ENCODE measurements at regions not wholly inside any gene's neighbourhood (a gene's known extent, or its start where the extent isn't known, plus 50 kb on each side); places are given as distances from the start of the nearest gene placed in this dataset.

DNA sequence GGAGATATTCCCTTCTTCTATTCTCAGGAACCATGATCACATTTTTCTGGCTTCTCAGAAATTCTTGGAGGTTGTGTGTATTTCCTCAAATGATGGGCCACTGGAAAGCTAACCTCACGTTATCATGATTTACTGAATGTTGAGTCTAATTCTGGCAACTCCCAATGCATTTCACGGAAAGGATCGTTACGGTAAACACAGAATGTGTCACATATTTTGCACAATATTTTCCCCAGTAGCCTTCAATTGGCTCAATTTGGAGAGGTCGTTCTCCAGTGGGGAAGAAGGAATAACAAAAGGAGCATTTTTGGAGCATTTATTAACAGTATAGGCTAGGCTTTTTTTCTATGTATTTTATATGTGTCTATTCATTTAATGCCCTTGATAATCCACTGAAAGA, 450.3 kb downstream of the HAPSTR1 start:
- no peaks in the 10 kb centered on the region for H3K27me3 ChIP-seq (replicated peaks; ENCODE audit: insufficient read depth, low read depth, low read length, poor library complexity)
- ChIA-PET CTCF (no interaction called here), POLR2A (ENCODE audit: low non-redundant PET) (no interaction called here)
- intact Hi-C loops (cut with micrococcal nuclease; ENCODE audit: unreplicated experiment): no loop called here
- DNase-seq (ENCODE audit: low spot score): no peak
- H3K4me1 ChIP-seq (ENCODE audit: insufficient read depth, low read length, poor library complexity, severe bottlenecking): no peaks in the 10 kb centered on the region
- no peaks in the 10 kb centered on the region for H3K36me3 ChIP-seq (ENCODE audit: insufficient read depth, low read length, poor library complexity, severe bottlenecking)
- TF ChIP-seq, protein P1, sequence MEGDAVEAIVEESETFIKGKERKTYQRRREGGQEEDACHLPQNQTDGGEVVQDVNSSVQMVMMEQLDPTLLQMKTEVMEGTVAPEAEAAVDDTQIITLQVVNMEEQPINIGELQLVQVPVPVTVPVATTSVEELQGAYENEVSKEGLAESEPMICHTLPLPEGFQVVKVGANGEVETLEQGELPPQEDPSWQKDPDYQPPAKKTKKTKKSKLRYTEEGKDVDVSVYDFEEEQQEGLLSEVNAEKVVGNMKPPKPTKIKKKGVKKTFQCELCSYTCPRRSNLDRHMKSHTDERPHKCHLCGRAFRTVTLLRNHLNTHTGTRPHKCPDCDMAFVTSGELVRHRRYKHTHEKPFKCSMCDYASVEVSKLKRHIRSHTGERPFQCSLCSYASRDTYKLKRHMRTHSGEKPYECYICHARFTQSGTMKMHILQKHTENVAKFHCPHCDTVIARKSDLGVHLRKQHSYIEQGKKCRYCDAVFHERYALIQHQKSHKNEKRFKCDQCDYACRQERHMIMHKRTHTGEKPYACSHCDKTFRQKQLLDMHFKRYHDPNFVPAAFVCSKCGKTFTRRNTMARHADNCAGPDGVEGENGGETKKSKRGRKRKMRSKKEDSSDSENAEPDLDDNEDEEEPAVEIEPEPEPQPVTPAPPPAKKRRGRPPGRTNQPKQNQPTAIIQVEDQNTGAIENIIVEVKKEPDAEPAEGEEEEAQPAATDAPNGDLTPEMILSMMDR (conservative IDR thresholded peaks at IDR 0.05; ENCODE audit: low read depth, low read length): no peak
- TF ChIP-seq EZH2 (IDR thresholded peaks at IDR 0.05; ENCODE audit: borderline replicate concordance, low read depth, low read length, poor library complexity, severe bottlenecking): no peak
- H3K9me3 ChIP-seq (ENCODE audit: low read depth, low read length, poor library complexity, severe bottlenecking): no peaks in the 10 kb centered on the region
- H3K4me3 ChIP-seq (ENCODE audit: low read depth, low read length, poor library complexity, severe bottlenecking): no peak overlapping the region
- no TSS peak for BruUV-seq (replicated peaks)
- H3K27ac ChIP-seq (ENCODE audit: low read depth, low read length, poor library complexity, severe bottlenecking): no peak overlapping the region

DNA sequence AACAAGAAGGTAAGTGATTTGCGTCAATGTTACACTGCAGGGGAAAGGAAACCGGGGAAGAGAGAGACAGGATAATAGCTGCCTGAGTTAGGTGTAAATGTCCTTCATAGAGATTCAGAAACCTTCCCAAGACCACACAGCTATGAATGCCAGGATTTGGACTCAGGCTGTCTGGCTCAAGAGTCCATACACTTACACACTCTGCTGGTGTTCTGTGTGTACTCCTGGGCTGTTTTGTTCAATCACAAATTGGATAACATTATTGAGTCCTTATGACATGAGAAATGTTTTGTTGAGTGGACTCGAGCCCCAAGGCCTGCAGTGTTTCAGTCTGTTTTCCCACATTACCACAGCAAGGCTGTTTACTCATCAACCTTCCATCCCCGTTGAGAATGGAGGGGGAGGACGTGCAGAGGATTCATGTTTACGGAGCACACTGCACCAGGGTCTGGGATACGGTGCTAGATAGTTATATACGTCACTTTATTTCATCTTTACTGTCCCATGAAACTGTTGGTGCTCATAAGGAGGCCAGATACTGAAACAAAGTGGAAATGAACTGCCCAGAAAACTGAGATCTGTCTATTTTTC, 450.8 kb downstream of the HAPSTR1 start:
- Histone ChIP-seq H3K4me3 (ENCODE audit: low read depth, low read length, poor library complexity, severe bottlenecking) (no peak overlapping the region), H3K4me1 (ENCODE audit: insufficient read depth, low read length, poor library complexity, severe bottlenecking) (no peaks in the 10 kb centered on the region), H3K27ac (ENCODE audit: low read depth, low read length, poor library complexity, severe bottlenecking) (no peak overlapping the region), H3K36me3 (ENCODE audit: insufficient read depth, low read length, poor library complexity, severe bottlenecking) (no peaks in the 10 kb centered on the region), H3K27me3 (replicated peaks; ENCODE audit: insufficient read depth, low read depth, low read length, poor library complexity) (no peaks in the 10 kb centered on the region), H3K9me3 (ENCODE audit: low read depth, low read length, poor library complexity, severe bottlenecking) (no peaks in the 10 kb centered on the region)
- no peak for TF ChIP-seq EZH2 (IDR thresholded peaks at IDR 0.05; ENCODE audit: borderline replicate concordance, low read depth, low read length, poor library complexity, severe bottlenecking)
- TF ChIP-seq, protein P1 (conservative IDR thresholded peaks at IDR 0.05; ENCODE audit: low read depth, low read length): no peak
- DNase-seq (ENCODE audit: low spot score): no peak
- intact Hi-C loops (cut with micrococcal nuclease; ENCODE audit: unreplicated experiment): no loop called here
- CTCF ChIA-PET: no interaction called here
- no TSS peak for BruUV-seq (replicated peaks)
- POLR2A ChIA-PET (ENCODE audit: low non-redundant PET): no interaction called here

DNA sequence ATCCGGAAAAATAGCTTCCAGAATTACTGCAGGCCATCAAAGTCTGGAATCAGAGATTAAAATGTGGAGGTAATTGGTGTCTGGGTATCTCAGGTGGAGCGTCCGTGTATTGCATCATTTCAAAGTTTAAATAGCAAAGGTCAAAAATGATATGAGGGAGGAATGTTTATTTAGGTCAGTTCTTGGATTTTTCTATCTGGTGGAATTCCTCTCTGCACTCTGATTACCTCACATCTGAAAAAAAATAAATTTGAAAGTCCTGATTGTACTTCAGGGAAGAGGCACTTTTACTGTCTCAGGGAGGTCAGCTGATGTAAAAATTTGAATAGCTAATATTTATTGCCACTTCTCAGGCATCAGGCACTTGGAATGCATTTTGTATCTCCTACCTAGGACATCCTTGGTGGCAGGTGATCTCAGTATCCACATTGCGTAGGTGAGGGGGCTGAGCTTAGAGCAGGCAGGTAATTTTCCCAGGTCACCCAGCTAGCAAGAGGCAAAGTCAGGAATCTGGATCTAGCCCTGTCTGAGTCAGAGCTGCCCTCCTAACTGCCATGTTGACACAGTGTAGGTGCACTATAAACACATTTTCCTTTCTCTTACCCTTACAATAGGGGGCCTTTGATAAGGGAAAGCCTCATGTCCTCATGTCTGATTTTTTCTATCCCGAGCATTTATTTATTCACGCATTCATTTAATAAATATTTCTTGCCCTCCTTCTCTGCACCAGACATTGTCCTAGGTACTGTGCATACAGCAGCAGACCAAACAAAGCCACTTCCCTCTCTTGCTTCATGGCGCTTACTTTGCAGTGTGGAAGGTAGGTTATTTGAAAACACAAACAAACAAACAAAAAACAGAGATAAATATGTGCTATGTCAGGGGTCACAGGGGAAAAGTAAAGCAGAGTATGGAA, 454.3 kb downstream of the HAPSTR1 start:
- H3K4me1 ChIP-seq (ENCODE audit: insufficient read depth, low read length, poor library complexity, severe bottlenecking): no peaks in the 10 kb centered on the region
- intact Hi-C loops (cut with micrococcal nuclease; ENCODE audit: unreplicated experiment): no loop called here
- no peaks in the 10 kb centered on the region for H3K36me3 ChIP-seq (ENCODE audit: insufficient read depth, low read length, poor library complexity, severe bottlenecking)
- ChIA-PET CTCF (no interaction called here), POLR2A (ENCODE audit: low non-redundant PET) (no interaction called here)
- no peak overlapping the region for H3K4me3 ChIP-seq (ENCODE audit: low read depth, low read length, poor library complexity, severe bottlenecking)
- H3K9me3 ChIP-seq (ENCODE audit: low read depth, low read length, poor library complexity, severe bottlenecking): no peaks in the 10 kb centered on the region
- no peak overlapping the region for H3K27ac ChIP-seq (ENCODE audit: low read depth, low read length, poor library complexity, severe bottlenecking)
- DNase-seq (ENCODE audit: low spot score): no peak
- H3K27me3 ChIP-seq (replicated peaks; ENCODE audit: insufficient read depth, low read depth, low read length, poor library complexity): no peaks in the 10 kb centered on the region
- no peak for TF ChIP-seq EZH2 (IDR thresholded peaks at IDR 0.05; ENCODE audit: borderline replicate concordance, low read depth, low read length, poor library complexity, severe bottlenecking)
- TF ChIP-seq, protein P1 (conservative IDR thresholded peaks at IDR 0.05; ENCODE audit: low read depth, low read length): no peak
- no TSS peak for BruUV-seq (replicated peaks)
